ENCODE measurements at regions not wholly inside any gene's neighbourhood (a gene's known extent, or its start where the extent isn't known, plus 50 kb on each side); places are given as distances from the start of the nearest gene placed in this dataset.
"Not testable (repeated sequence)": the region's sequence is repeated elsewhere in the genome, so short reads cannot be mapped to it uniquely, and the experiment has no call there.

- H3K36me3 ChIP-seq: no peaks in the 10 kb centered on the region
- no peaks in the 10 kb centered on the region for H3K9me3 ChIP-seq
- DNase-seq (no peak), ATAC-seq (no peak)
- no peak overlapping the region for H3K27ac ChIP-seq
- TF ChIP-seq CTCF (IDR thresholded peaks at IDR 0.05 in 4 of 5, conservative IDR thresholded peaks at IDR 0.05 in 1 of 5): no peak
- no peak for TF ChIP-seq POLR2A (IDR thresholded peaks at IDR 0.05)
- intact Hi-C loops (cut with DNase I; ENCODE audit: low total_unique reads): no loop called here
- H3K4me1 ChIP-seq: no peaks in the 10 kb centered on the region
- in situ Hi-C loops (cut with MboI; ENCODE audit: low sequenced_read_pairs in 4 of 4): no loop called here
- H3K27me3 ChIP-seq: no peaks in the 10 kb centered on the region
- no peak overlapping the region for H3K4me3 ChIP-seq
These were observed 128.9 kb upstream of the CFAP20DC start for GRCh38 chr3:59178698-59179097.

- H3K27me3 ChIP-seq: no peaks in the 10 kb centered on the region
- no peak overlapping the region for H3K27ac ChIP-seq
- ATAC-seq (no peak), DNase-seq (no peak)
- H3K4me1 ChIP-seq: no peaks in the 10 kb centered on the region
- H3K9me3 ChIP-seq: no peaks in the 10 kb centered on the region
- no peak for TF ChIP-seq CTCF (IDR thresholded peaks at IDR 0.05 in 4 of 5, conservative IDR thresholded peaks at IDR 0.05 in 1 of 5)
- TF ChIP-seq POLR2A (IDR thresholded peaks at IDR 0.05): no peak
- intact Hi-C loops (cut with DNase I; ENCODE audit: low total_unique reads) (no loop called here), in situ Hi-C loops (cut with MboI; ENCODE audit: low sequenced_read_pairs in 4 of 4) (no loop called here)
- H3K36me3 ChIP-seq: no peaks in the 10 kb centered on the region
- H3K4me3 ChIP-seq: no peak overlapping the region
These were observed 121.7 kb upstream of the CFAP20DC start for GRCh38 chr3:59171491-59171890.

GRCh38 chr3:59170166-59170565 is 120.3 kb upstream of the CFAP20DC start:
- H3K4me1 ChIP-seq; H3K27me3 ChIP-seq; H3K27ac ChIP-seq; ATAC-seq; DNase-seq; H3K9me3 ChIP-seq; H3K36me3 ChIP-seq; H3K4me3 ChIP-seq; intact Hi-C loops (cut with DNase I; ENCODE audit: low total_unique reads); in situ Hi-C loops (cut with MboI; ENCODE audit: low sequenced_read_pairs in 4 of 4): not testable (repeated sequence)

GRCh38 chr3:59167756-59168155 is 117.9 kb upstream of the CFAP20DC start:
- Histone ChIP-seq H3K4me1 (no peaks in the 10 kb centered on the region), H3K27me3 (no peaks in the 10 kb centered on the region), H3K4me3 (no peak overlapping the region), H3K27ac (no peak overlapping the region), H3K9me3 (no peaks in the 10 kb centered on the region), H3K36me3 (no peaks in the 10 kb centered on the region)
- TF ChIP-seq POLR2A (IDR thresholded peaks at IDR 0.05) (no peak), CTCF (IDR thresholded peaks at IDR 0.05 in 4 of 5, conservative IDR thresholded peaks at IDR 0.05 in 1 of 5) (no peak)
- ATAC-seq (no peak), DNase-seq (no peak)
- in situ Hi-C loops (cut with MboI; ENCODE audit: low sequenced_read_pairs in 4 of 4): no loop called here
- intact Hi-C loops (cut with DNase I; ENCODE audit: low total_unique reads): no loop called here

- H3K27ac ChIP-seq: no peak overlapping the region
- H3K9me3 ChIP-seq: no peaks in the 10 kb centered on the region
- intact Hi-C loops (cut with DNase I; ENCODE audit: low total_unique reads): no loop called here
- H3K4me1 ChIP-seq: no peaks in the 10 kb centered on the region
- no peak overlapping the region for H3K4me3 ChIP-seq
- TF ChIP-seq CTCF (IDR thresholded peaks at IDR 0.05 in 4 of 5, conservative IDR thresholded peaks at IDR 0.05 in 1 of 5) (no peak), POLR2A (IDR thresholded peaks at IDR 0.05) (no peak)
- no peak for DNase-seq
- no peak for ATAC-seq
- no peaks in the 10 kb centered on the region for H3K27me3 ChIP-seq
- H3K36me3 ChIP-seq: no peaks in the 10 kb centered on the region
- in situ Hi-C loops (cut with MboI; ENCODE audit: low sequenced_read_pairs in 4 of 4): no loop called here
These were observed 114.1 kb upstream of the CFAP20DC start for GRCh38 chr3:59163953-59164352.

All from gastrocnemius medialis (tissue), 4 donors.